ENCODE measurements at regions not wholly inside any gene's neighbourhood (a gene's known extent, or its start where the extent isn't known, plus 50 kb on each side); places are given as distances from the start of the nearest gene placed in this dataset.

GRCh38 chr6:84356907-84357306 is 129.5 kb upstream of the CEP162 start:
- H3K4me1 Mint-ChIP-seq (ENCODE audit: low read depth): peaks cover 11% of the 10 kb centered on the region
- DNase-seq (ENCODE audit: low spot score, unreplicated experiment): no peak
- TF ChIP-seq CTCF (IDR thresholded peaks at IDR 0.05; ENCODE audit: unreplicated experiment): no peak

GRCh38 chr6:84353459-84354423 is 126.3 kb upstream of the CEP162 start:
- no peak overlapping the region for H3K4me3 Mint-ChIP-seq (ENCODE audit: low read depth)
- no peak for TF ChIP-seq CTCF (IDR thresholded peaks at IDR 0.05; ENCODE audit: unreplicated experiment)
- peaks cover 6% of the 10 kb centered on the region for H3K27me3 Mint-ChIP-seq
- no peaks in the 10 kb centered on the region for H3K36me3 Mint-ChIP-seq (ENCODE audit: insufficient read depth)
- H3K27ac Mint-ChIP-seq: no peak overlapping the region
- peaks cover 3% of the 10 kb centered on the region for H3K9me3 Mint-ChIP-seq (ENCODE audit: low read depth)
- DNase-seq (ENCODE audit: low spot score, unreplicated experiment): no peak
- peaks cover 20% of the 10 kb centered on the region for H3K4me1 Mint-ChIP-seq (ENCODE audit: low read depth)

More at GRCh38 chr6:84356907-84357306, 129.5 kb upstream of the CEP162 start:
- no peak overlapping the region for H3K4me3 Mint-ChIP-seq (ENCODE audit: low read depth)
- H3K9me3 Mint-ChIP-seq (ENCODE audit: low read depth): peaks cover 3% of the 10 kb centered on the region
- no peaks in the 10 kb centered on the region for H3K36me3 Mint-ChIP-seq (ENCODE audit: insufficient read depth)
- H3K27me3 Mint-ChIP-seq: peaks cover 6% of the 10 kb centered on the region
- H3K27ac Mint-ChIP-seq: no peak overlapping the region

GRCh38 chr6:84350397-84350796 is 123.0 kb upstream of the CEP162 start:
- DNase-seq (ENCODE audit: low spot score, unreplicated experiment): no peak
- H3K27ac Mint-ChIP-seq: no peak overlapping the region
- no peak overlapping the region for H3K4me3 Mint-ChIP-seq (ENCODE audit: low read depth)
- H3K36me3 Mint-ChIP-seq (ENCODE audit: insufficient read depth): no peaks in the 10 kb centered on the region
- TF ChIP-seq CTCF (IDR thresholded peaks at IDR 0.05; ENCODE audit: unreplicated experiment): no peak
- peaks cover 5% of the 10 kb centered on the region for H3K27me3 Mint-ChIP-seq
- H3K9me3 Mint-ChIP-seq (ENCODE audit: low read depth): peaks cover 3% of the 10 kb centered on the region
- peaks cover 20% of the 10 kb centered on the region for H3K4me1 Mint-ChIP-seq (ENCODE audit: low read depth)

GRCh38 chr6:84349542-84349941 is 122.1 kb upstream of the CEP162 start:
- DNase-seq (ENCODE audit: low spot score, unreplicated experiment): no peak
- peaks cover 20% of the 10 kb centered on the region for H3K4me1 Mint-ChIP-seq (ENCODE audit: low read depth)
- no peaks in the 10 kb centered on the region for H3K9me3 Mint-ChIP-seq (ENCODE audit: low read depth)
- no peak overlapping the region for H3K27ac Mint-ChIP-seq
- H3K4me3 Mint-ChIP-seq (ENCODE audit: low read depth): no peak overlapping the region
- no peaks in the 10 kb centered on the region for H3K36me3 Mint-ChIP-seq (ENCODE audit: insufficient read depth)
- peaks cover 5% of the 10 kb centered on the region for H3K27me3 Mint-ChIP-seq
- TF ChIP-seq CTCF (IDR thresholded peaks at IDR 0.05; ENCODE audit: unreplicated experiment): no peak

- H3K4me1 Mint-ChIP-seq (ENCODE audit: low read depth): peaks cover 15% of the 10 kb centered on the region
- H3K9me3 Mint-ChIP-seq (ENCODE audit: low read depth): no peaks in the 10 kb centered on the region
- H3K27me3 Mint-ChIP-seq: peaks cover 5% of the 10 kb centered on the region
- no peak overlapping the region for H3K27ac Mint-ChIP-seq
- H3K4me3 Mint-ChIP-seq (ENCODE audit: low read depth): no peak overlapping the region
- H3K36me3 Mint-ChIP-seq (ENCODE audit: insufficient read depth): no peaks in the 10 kb centered on the region
- no peak for TF ChIP-seq CTCF (IDR thresholded peaks at IDR 0.05; ENCODE audit: unreplicated experiment)
- DNase-seq (ENCODE audit: low spot score, unreplicated experiment): no peak
Observed at GRCh38 chr6:84348801-84349200, 121.4 kb upstream of the CEP162 start.
